ENCODE measurements at regions not wholly inside any gene's neighbourhood (a gene's known extent, or its start where the extent isn't known, plus 50 kb on each side); places are given as distances from the start of the nearest gene placed in this dataset.

GRCh38 chr12:27177706-27178105 lies 66.4 kb upstream of the STK38L start:
- no peak for TF ChIP-seq POLR2A (IDR thresholded peaks at IDR 0.05)
- no peak for TF ChIP-seq CTCF (IDR thresholded peaks at IDR 0.05)
